H9 (cell line): ENCODE measurements at regions not wholly inside any gene's neighbourhood (a gene's known extent, or its start where the extent isn't known, plus 50 kb on each side); places are given as distances from the start of the nearest gene placed in this dataset.

Source experiments
- DNase-seq: peaks from one replicate; pipeline ENCODE4 v3.0.0-alpha.2; 2017
- H2AFZ ChIP-seq: one replicate; pipeline ENCODE4 v1.6.1; 2013; ENCODE audit warnings: mild to moderate bottlenecking, low read length, control low read depth, moderate library complexity
- H2AK5ac ChIP-seq: 2 replicates; pipeline ENCODE4 v1.6.1; 2013; ENCODE audit warnings: low read length, control low read depth, mixed read lengths; ENCODE audit not compliant: insufficient read length
- H2BK120ac ChIP-seq: one replicate; pipeline ENCODE4 v1.6.1; 2013; ENCODE audit warnings: low read depth, mild to moderate bottlenecking, low read length, control low read depth, inconsistent platforms; ENCODE audit not compliant: poor library complexity, severe bottlenecking
- H2BK12ac ChIP-seq: 2 replicates; pipeline ENCODE4 v1.6.1; 2013; ENCODE audit warnings: low read length, control low read depth, mixed read lengths, low read depth; ENCODE audit not compliant: insufficient read length
- H2BK15ac ChIP-seq: 2 replicates; pipeline ENCODE4 v1.6.1; 2013; ENCODE audit warnings: low read depth, low read length, control low read depth
- H2BK20ac ChIP-seq: one replicate; pipeline ENCODE4 v1.6.1; 2013; ENCODE audit warnings: low read depth, mild to moderate bottlenecking, low read length, control low read depth, inconsistent platforms; ENCODE audit not compliant: poor library complexity, severe bottlenecking
- H2BK5ac ChIP-seq: 2 replicates; pipeline ENCODE4 v1.6.1; 2013; ENCODE audit warnings: low read length, control low read depth, mixed read lengths; ENCODE audit not compliant: insufficient read length
- H3K14ac ChIP-seq: 2 replicates; pipeline ENCODE4 v1.6.1; 2013; ENCODE audit warnings: low read length, control low read depth; ENCODE audit not compliant: insufficient read depth
- H3K18ac ChIP-seq: 2 replicates; pipeline ENCODE4 v1.6.1; 2013; ENCODE audit warnings: low read depth, mild to moderate bottlenecking, mixed read lengths, low read length, control low read depth; ENCODE audit not compliant: insufficient read length
- H3K23ac ChIP-seq: 2 replicates; pipeline ENCODE4 v1.6.1; 2013; ENCODE audit warnings: low read length, control low read depth, mixed read lengths, low read depth; ENCODE audit not compliant: insufficient read length
- H3K23me2 ChIP-seq: 2 replicates; pipeline ENCODE4 v1.6.1; 2013; ENCODE audit warnings: low read depth, mild to moderate bottlenecking, mixed read lengths, low read length, control low read depth; ENCODE audit not compliant: insufficient read length, poor library complexity, severe bottlenecking
- H3K27ac ChIP-seq: 2 replicates; pipeline ENCODE4 v1.5.1; 2013; ENCODE audit warnings: low read length, control low read depth, mixed read lengths, low read depth; ENCODE audit not compliant: insufficient read length
- H3K27me3 ChIP-seq: 2 replicates; pipeline ENCODE4 v1.6.1; 2013; ENCODE audit warnings: low read length, control low read depth, inconsistent platforms; ENCODE audit not compliant: insufficient read depth
- H3K4ac ChIP-seq: 2 replicates; pipeline ENCODE4 v1.6.1; 2013; ENCODE audit warnings: low read depth, mild to moderate bottlenecking, control low read depth, inconsistent platforms, low read length, moderate library complexity
- H3K4me1 ChIP-seq: 2 replicates; pipeline ENCODE4 v1.6.1; 2013; ENCODE audit warnings: low read length, control low read depth, inconsistent platforms; ENCODE audit not compliant: insufficient read depth
- H3K4me2 ChIP-seq: 2 replicates; pipeline ENCODE4 v1.6.1; 2013; ENCODE audit warnings: low read length, control low read depth, mixed read lengths; ENCODE audit not compliant: insufficient read length, insufficient read depth
- H3K56ac ChIP-seq: 2 replicates; pipeline ENCODE4 v1.6.1; 2013; ENCODE audit warnings: low read depth, mild to moderate bottlenecking, mixed read lengths, low read length, control low read depth; ENCODE audit not compliant: insufficient read length
- H3K79me1 ChIP-seq: 2 replicates; pipeline ENCODE4 v1.6.1; 2013; ENCODE audit warnings: low read depth, mild to moderate bottlenecking, moderate library complexity, low read length, control low read depth, inconsistent platforms; ENCODE audit not compliant: insufficient read depth, poor library complexity, severe bottlenecking
- H3K79me2 ChIP-seq: 2 replicates; pipeline ENCODE4 v1.6.1; 2013; ENCODE audit warnings: low read length, control low read depth, inconsistent platforms; ENCODE audit not compliant: insufficient read depth
- H3K9ac ChIP-seq: 2 replicates; pipeline ENCODE4 v1.6.1; 2013; ENCODE audit warnings: low read length, control low read depth, mixed read lengths; ENCODE audit not compliant: insufficient read length; ENCODE audit errors: extremely low read depth
- H3K9me3 ChIP-seq: one replicate; pipeline ENCODE4 v1.6.1; 2013; ENCODE audit warnings: low read depth, low read length, inconsistent platforms; ENCODE audit not compliant: control insufficient read depth
- H3T11ph ChIP-seq: one replicate; pipeline ENCODE4 v1.6.1; 2013; ENCODE audit warnings: mild to moderate bottlenecking, low read length, control low read depth, inconsistent platforms
- H4K20me1 ChIP-seq: one replicate; pipeline ENCODE4 v1.6.1; 2013; ENCODE audit not compliant: control insufficient read depth, insufficient read length, insufficient read depth
- H4K5ac ChIP-seq: 2 replicates; pipeline ENCODE4 v1.6.1; 2013; ENCODE audit warnings: low read depth, mild to moderate bottlenecking, mixed read lengths, low read length, control low read depth; ENCODE audit not compliant: insufficient read length
- H4K8ac ChIP-seq: replicated peaks from 2 replicates; pipeline ENCODE4 v1.6.1; 2013; ENCODE audit warnings: low read length, control low read depth, mixed read lengths, low read depth; ENCODE audit not compliant: insufficient read length
- H4K91ac ChIP-seq: 2 replicates; pipeline ENCODE4 v1.6.1; 2013; ENCODE audit warnings: low read depth, mild to moderate bottlenecking, moderate library complexity, mixed read lengths, low read length, control low read depth; ENCODE audit not compliant: insufficient read length
- H3K27ac Mint-ChIP-seq, 3 experiments: 2 replicates in 2 of 3; 3 replicates in 1 of 3; pipeline ENCODE4 v1.8.0; 2020 to 2021; ENCODE audit warnings: mixed read lengths in 3 of 3, mild to moderate bottlenecking in 1 of 3, moderate library complexity in 1 of 3
- H3K27me3 Mint-ChIP-seq: 2 replicates; pipeline ENCODE4 v1.8.0; 2021; ENCODE audit warnings: low read depth, mild to moderate bottlenecking, moderate library complexity, mixed read lengths
- H3K36me3 Mint-ChIP-seq, 3 experiments: 2 replicates in 2 of 3; 3 replicates in 1 of 3; pipeline ENCODE4 v1.8.0; 2020 to 2021; ENCODE audit warnings: low read depth in 3 of 3, mixed read lengths in 3 of 3; ENCODE audit not compliant: insufficient read depth in 1 of 3
- H3K4me1 Mint-ChIP-seq, 2 experiments: 2 replicates each; pipeline ENCODE4 v1.8.0; 2020; ENCODE audit warnings: mixed read lengths in 2 of 2
- H3K4me3 Mint-ChIP-seq, 2 experiments: 2 replicates in 1 of 2; 3 replicates in 1 of 2; pipeline ENCODE4 v1.8.0; 2020 to 2021; ENCODE audit warnings: mild to moderate bottlenecking in 2 of 2, mixed read lengths in 2 of 2, moderate library complexity in 1 of 2
- H3K9me3 Mint-ChIP-seq, 2 experiments: 2 replicates in 1 of 2; 3 replicates in 1 of 2; pipeline ENCODE4 v1.8.0; 2020; ENCODE audit warnings: mild to moderate bottlenecking in 2 of 2, mixed read lengths in 2 of 2, moderate library complexity in 1 of 2
- WGBS: extraction: QIAGEN DNeasy Blood & Tissue Kit; methylation state at CpG from one replicate; pipeline ENCODE4 v1.1.7; 2013; ENCODE audit warnings: missing lambda C conversion rate, low lambda C conversion rate, mixed read lengths; ENCODE audit not compliant: insufficient read length; ENCODE audit errors: extremely low coverage; 5-methylcytosine and 5-hydroxymethylcytosine counted together
- TF ChIP-seq, protein P1 (sequence below): fragments of 200-600 bp; sonication (generic); conservative IDR thresholded peaks from 3 replicates; pipeline ENCODE4 v1.8.0; 2021; ENCODE audit warnings: antibody characterized with exemption, mild to moderate bottlenecking

DNA sequence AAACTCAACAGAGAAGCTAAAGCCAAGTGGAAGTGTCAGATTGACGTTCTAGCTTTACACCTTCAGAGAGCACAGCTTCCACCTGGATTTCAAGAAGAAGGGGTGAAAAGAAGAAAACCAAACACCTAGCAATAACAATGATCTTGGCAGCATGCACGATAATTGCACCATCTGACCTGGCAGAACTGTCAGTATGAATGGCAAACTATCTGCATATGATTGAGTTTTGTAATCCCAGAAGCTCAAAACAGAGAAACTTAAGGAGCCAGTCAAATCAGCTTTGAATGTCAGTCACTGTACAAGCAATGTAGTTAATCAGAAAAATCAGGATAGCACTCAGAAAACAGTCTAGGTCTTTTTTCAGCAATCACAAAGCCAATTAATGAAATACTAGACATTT is 427.1 kb downstream of the ZFHX3 start:
- no CpG with 5 or more reads among the region's 2 CpGs for WGBS
- TF ChIP-seq, protein P1, sequence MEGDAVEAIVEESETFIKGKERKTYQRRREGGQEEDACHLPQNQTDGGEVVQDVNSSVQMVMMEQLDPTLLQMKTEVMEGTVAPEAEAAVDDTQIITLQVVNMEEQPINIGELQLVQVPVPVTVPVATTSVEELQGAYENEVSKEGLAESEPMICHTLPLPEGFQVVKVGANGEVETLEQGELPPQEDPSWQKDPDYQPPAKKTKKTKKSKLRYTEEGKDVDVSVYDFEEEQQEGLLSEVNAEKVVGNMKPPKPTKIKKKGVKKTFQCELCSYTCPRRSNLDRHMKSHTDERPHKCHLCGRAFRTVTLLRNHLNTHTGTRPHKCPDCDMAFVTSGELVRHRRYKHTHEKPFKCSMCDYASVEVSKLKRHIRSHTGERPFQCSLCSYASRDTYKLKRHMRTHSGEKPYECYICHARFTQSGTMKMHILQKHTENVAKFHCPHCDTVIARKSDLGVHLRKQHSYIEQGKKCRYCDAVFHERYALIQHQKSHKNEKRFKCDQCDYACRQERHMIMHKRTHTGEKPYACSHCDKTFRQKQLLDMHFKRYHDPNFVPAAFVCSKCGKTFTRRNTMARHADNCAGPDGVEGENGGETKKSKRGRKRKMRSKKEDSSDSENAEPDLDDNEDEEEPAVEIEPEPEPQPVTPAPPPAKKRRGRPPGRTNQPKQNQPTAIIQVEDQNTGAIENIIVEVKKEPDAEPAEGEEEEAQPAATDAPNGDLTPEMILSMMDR, result no peak
- no peaks in the 10 kb centered on the region for H3K27me3 Mint-ChIP-seq
- H3K36me3 Mint-ChIP-seq, result peaks cover 10 to 20% (median 14%) of the 10 kb centered on the region in 3 experiments
- no peaks in the 10 kb centered on the region for H3K9me3 ChIP-seq
- H4K5ac ChIP-seq, result no peak overlapping the region
- H3K27ac Mint-ChIP-seq, result no peak overlapping the region
- no peaks in the 10 kb centered on the region for H4K20me1 ChIP-seq
- H3K79me2 ChIP-seq, result peaks cover 5% of the 10 kb centered on the region; the same call in 1 of the 2 replicates
- H3K9me3 Mint-ChIP-seq, result peaks cover 0 to 3% of the 10 kb centered on the region in 2 experiments; a peak in 3 of 5 replicates
- H3K23me2 ChIP-seq, result no peaks in the 10 kb centered on the region
- no peak overlapping the region for H3K4me3 Mint-ChIP-seq
- H3K4me1 Mint-ChIP-seq, result peaks cover 8 to 17% of the 10 kb centered on the region in 2 experiments
- no peak for DNase-seq
- no peak overlapping the region for H2BK15ac ChIP-seq
- no peak overlapping the region for H2BK20ac ChIP-seq
- no peak overlapping the region for H3K14ac ChIP-seq
- no peak overlapping the region for H3K4ac ChIP-seq
- H2BK12ac ChIP-seq, result no peak overlapping the region
- H3K4me2 ChIP-seq, result no peak overlapping the region
- no peaks in the 10 kb centered on the region for H3K4me1 ChIP-seq
- H3K18ac ChIP-seq, result no peak overlapping the region
- no peak overlapping the region for H4K91ac ChIP-seq
- no peaks in the 10 kb centered on the region; the same call in 1 of the 2 replicates for H3K27me3 ChIP-seq
- no peak overlapping the region for H2AK5ac ChIP-seq
- H2AFZ ChIP-seq, result no peak overlapping the region
- peaks cover 3% of the 10 kb centered on the region for H3K79me1 ChIP-seq
- no peak overlapping the region for H3T11ph ChIP-seq
- no peak overlapping the region for H3K9ac ChIP-seq
- H2BK120ac ChIP-seq, result no peak overlapping the region
- no peak overlapping the region for H3K27ac ChIP-seq
- no peak overlapping the region for H2BK5ac ChIP-seq
- H3K23ac ChIP-seq, result no peak overlapping the region
- no peak overlapping the region for H4K8ac ChIP-seq
- no peak overlapping the region for H3K56ac ChIP-seq
